KMS-11 (cell line): ENCODE measurements at regions not wholly inside any gene's neighbourhood (a gene's known extent, or its start where the extent isn't known, plus 50 kb on each side); places are given as distances from the start of the nearest gene placed in this dataset.

Experiments used
- H2AFZ ChIP-seq: fragments of 200-600 bp; sonication (generic); 2 replicates; pipeline ENCODE4 v1.6.1; 2016; ENCODE audit warnings: antibody characterized with exemption, mixed run types, low read depth
- H3K27ac ChIP-seq: fragments of 200-600 bp; sonication (generic); 2 replicates; pipeline ENCODE4 v1.6.1; 2016; ENCODE audit warnings: mild to moderate bottlenecking, mixed run types
- H3K27me3 ChIP-seq: fragments of 200-600 bp; sonication (generic); 2 replicates; pipeline ENCODE4 v1.6.1; 2017; ENCODE audit warnings: mild to moderate bottlenecking, low read depth, mixed run types, moderate library complexity; ENCODE audit not compliant: insufficient read depth
- H3K36me3 ChIP-seq: fragments of 200-600 bp; sonication (generic); 2 replicates; pipeline ENCODE4 v1.6.1; 2017; ENCODE audit warnings: mild to moderate bottlenecking, mixed run types; ENCODE audit not compliant: insufficient read depth
- H3K4me1 ChIP-seq: fragments of 200-600 bp; sonication (generic); 2 replicates; pipeline ENCODE4 v1.6.1; 2016; ENCODE audit warnings: mild to moderate bottlenecking, low read depth, mixed run types; ENCODE audit not compliant: poor library complexity, severe bottlenecking
- H3K4me2 ChIP-seq: fragments of 200-600 bp; sonication (generic); 2 replicates; pipeline ENCODE4 v1.7.0; 2016; ENCODE audit warnings: mild to moderate bottlenecking, mixed run types
- H3K4me3 ChIP-seq: fragments of 200-600 bp; sonication (generic); IDR thresholded peaks from 2 replicates; pipeline ENCODE4 v1.6.1; 2017; ENCODE audit warnings: low read depth, low read length, mixed read lengths; ENCODE audit not compliant: insufficient read depth
- H3K79me2 ChIP-seq: fragments of 200-600 bp; sonication (generic); 2 replicates; pipeline ENCODE4 v1.6.1; 2016; ENCODE audit warnings: low read depth, mixed run types; ENCODE audit not compliant: insufficient read depth
- H3K9ac ChIP-seq: fragments of 200-600 bp; sonication (generic); 2 replicates; pipeline ENCODE4 v1.6.1; 2016; ENCODE audit warnings: mild to moderate bottlenecking, mixed run types
- H4K20me1 ChIP-seq: fragments of 200-600 bp; sonication (generic); 2 replicates; pipeline ENCODE4 v1.6.1; 2016; ENCODE audit warnings: mild to moderate bottlenecking, mixed run types; ENCODE audit not compliant: insufficient read depth
- CTCF ChIP-seq: fragments of 200-600 bp; sonication (generic); conservative IDR thresholded peaks from 2 replicates; pipeline ENCODE4 v1.6.1; 2017; ENCODE audit warnings: low read depth, mild to moderate bottlenecking, antibody characterized with exemption, low read length, moderate library complexity, mixed read lengths

DNA sequence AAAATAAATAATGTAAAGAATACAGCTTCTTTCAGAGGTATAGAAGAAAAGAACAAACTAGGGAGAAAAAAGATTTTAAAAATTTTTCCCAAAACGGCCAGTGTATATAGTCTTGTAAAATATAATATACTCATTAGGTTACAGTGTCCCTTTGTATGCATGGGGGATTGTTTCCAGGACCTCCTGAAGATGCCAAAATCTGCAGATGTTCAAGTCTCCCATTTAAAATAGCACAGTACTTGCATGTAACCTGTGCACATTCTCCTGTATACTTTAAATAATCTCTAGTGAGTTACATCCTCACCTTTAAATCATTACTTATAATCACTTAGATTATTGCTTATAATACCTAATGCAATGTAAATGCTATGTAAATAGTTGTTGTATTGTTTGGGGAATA is 80.6 kb upstream of the LRRTM4 start:
- Histone ChIP-seq H3K27ac (no peak overlapping the region), H4K20me1 (no peaks in the 10 kb centered on the region), H3K27me3 (no peaks in the 10 kb centered on the region), H3K9ac (no peak overlapping the region), H3K79me2 (no peaks in the 10 kb centered on the region), H3K4me3 (no peak overlapping the region), H3K4me1 (no peaks in the 10 kb centered on the region), H2AFZ (no peak overlapping the region), H3K4me2 (no peak overlapping the region), H3K36me3 (no peaks in the 10 kb centered on the region)
- no peak for TF ChIP-seq CTCF

- Histone ChIP-seq H3K4me2 (no peak overlapping the region), H3K9ac (no peak overlapping the region), H3K79me2 (no peaks in the 10 kb centered on the region), H3K27me3 (no peaks in the 10 kb centered on the region), H3K27ac (no peak overlapping the region), H3K4me3 (no peak overlapping the region), H2AFZ (no peak overlapping the region), H3K4me1 (no peaks in the 10 kb centered on the region), H4K20me1 (no peaks in the 10 kb centered on the region), H3K36me3 (no peaks in the 10 kb centered on the region)
- TF ChIP-seq CTCF: no peak
These were observed 83.1 kb upstream of the LRRTM4 start for GRCh38 chr2:77604953-77605929.

- no peak for TF ChIP-seq CTCF
- H3K4me3 ChIP-seq: no peak overlapping the region
- H3K4me1 ChIP-seq: no peaks in the 10 kb centered on the region
These were observed 86.3 kb upstream of the LRRTM4 start for GRCh38 chr2:77608510-77608909.

GRCh38 chr2:77629539-77629938 is 107.4 kb upstream of the LRRTM4 start:
- no peak for TF ChIP-seq CTCF

More at GRCh38 chr2:77608510-77608909, 86.3 kb upstream of the LRRTM4 start:
- Histone ChIP-seq H4K20me1 (no peaks in the 10 kb centered on the region), H3K4me2 (no peak overlapping the region), H3K79me2 (no peaks in the 10 kb centered on the region), H3K9ac (no peak overlapping the region), H3K36me3 (no peaks in the 10 kb centered on the region), H2AFZ (no peak overlapping the region), H3K27me3 (no peaks in the 10 kb centered on the region), H3K27ac (no peak overlapping the region)

More at GRCh38 chr2:77629539-77629938, 107.4 kb upstream of the LRRTM4 start:
- no peak overlapping the region for H3K4me3 ChIP-seq
- no peaks in the 10 kb centered on the region for H3K4me1 ChIP-seq
- H2AFZ ChIP-seq: no peak overlapping the region
- no peak overlapping the region for H3K4me2 ChIP-seq
- no peaks in the 10 kb centered on the region for H3K79me2 ChIP-seq
- no peak overlapping the region for H3K27ac ChIP-seq
- H3K27me3 ChIP-seq: no peaks in the 10 kb centered on the region
- H4K20me1 ChIP-seq: no peaks in the 10 kb centered on the region
- no peak overlapping the region for H3K9ac ChIP-seq
- H3K36me3 ChIP-seq: no peaks in the 10 kb centered on the region
